Endothelial cell of umbilical vein (primary cell): ENCODE measurements at regions not wholly inside any gene's neighbourhood (a gene's known extent, or its start where the extent isn't known, plus 50 kb on each side); places are given as distances from the start of the nearest gene placed in this dataset.

Source experiments
- EZH2 ChIP-seq: IDR thresholded peaks from 2 replicates; pipeline ENCODE4 v1.6.1; 2012; ENCODE audit warnings: borderline replicate concordance, low read depth, mild to moderate bottlenecking, moderate library complexity, low read length, inconsistent platforms; ENCODE audit not compliant: severe bottlenecking
- TF ChIP-seq, protein P1 (sequence below): IDR thresholded peaks from 2 replicates; pipeline ENCODE4 v1.6.1; 2011; ENCODE audit not compliant: insufficient read depth, insufficient read length
- TF ChIP-seq, protein P2 (sequence below), 2 donors: IDR thresholded peaks; 1 replicate in 1 of 2; 2 replicates in 1 of 2; pipeline ENCODE4 v1.5.1; 2011; ENCODE audit warnings: low read length in 2 of 2, mild to moderate bottlenecking in 2 of 2, moderate library complexity in 2 of 2, control low read depth in 1 of 2, inconsistent platforms in 1 of 2, low read depth in 1 of 2; ENCODE audit not compliant: insufficient read depth in 1 of 2; ENCODE audit errors: extremely low read depth in 1 of 2

DNA sequence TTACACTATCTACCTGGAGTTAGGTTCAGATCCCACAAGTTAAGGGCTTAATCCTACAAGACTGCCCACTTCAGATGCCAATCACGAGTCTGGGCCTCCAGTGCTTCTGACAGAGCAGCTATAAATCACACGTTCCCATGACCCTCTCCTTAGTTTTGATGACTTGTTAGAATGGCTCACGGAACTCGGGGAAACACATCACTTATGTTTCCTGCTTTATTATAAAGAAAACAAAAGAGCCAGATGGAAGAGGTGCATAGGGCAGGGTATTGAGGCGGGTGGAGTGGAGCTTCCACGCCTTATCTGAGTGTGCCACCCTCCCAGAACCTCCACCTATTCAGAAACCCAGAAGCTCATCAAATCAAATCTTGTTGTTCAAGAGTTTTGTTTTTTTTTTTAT, 170.8 kb downstream of the MOBP start:
- TF ChIP-seq, protein P1, sequence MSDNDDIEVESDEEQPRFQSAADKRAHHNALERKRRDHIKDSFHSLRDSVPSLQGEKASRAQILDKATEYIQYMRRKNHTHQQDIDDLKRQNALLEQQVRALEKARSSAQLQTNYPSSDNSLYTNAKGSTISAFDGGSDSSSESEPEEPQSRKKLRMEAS: no peak
- no peak for TF ChIP-seq EZH2
- TF ChIP-seq, protein P2, sequence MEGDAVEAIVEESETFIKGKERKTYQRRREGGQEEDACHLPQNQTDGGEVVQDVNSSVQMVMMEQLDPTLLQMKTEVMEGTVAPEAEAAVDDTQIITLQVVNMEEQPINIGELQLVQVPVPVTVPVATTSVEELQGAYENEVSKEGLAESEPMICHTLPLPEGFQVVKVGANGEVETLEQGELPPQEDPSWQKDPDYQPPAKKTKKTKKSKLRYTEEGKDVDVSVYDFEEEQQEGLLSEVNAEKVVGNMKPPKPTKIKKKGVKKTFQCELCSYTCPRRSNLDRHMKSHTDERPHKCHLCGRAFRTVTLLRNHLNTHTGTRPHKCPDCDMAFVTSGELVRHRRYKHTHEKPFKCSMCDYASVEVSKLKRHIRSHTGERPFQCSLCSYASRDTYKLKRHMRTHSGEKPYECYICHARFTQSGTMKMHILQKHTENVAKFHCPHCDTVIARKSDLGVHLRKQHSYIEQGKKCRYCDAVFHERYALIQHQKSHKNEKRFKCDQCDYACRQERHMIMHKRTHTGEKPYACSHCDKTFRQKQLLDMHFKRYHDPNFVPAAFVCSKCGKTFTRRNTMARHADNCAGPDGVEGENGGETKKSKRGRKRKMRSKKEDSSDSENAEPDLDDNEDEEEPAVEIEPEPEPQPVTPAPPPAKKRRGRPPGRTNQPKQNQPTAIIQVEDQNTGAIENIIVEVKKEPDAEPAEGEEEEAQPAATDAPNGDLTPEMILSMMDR (IDR thresholded peaks at IDR 0.05; ENCODE audit: extremely low read depth in 1 of 2, insufficient read depth in 1 of 2, low read depth in 1 of 2, low read length in 2 of 2): no peak
